ENCODE measurements at regions not wholly inside any gene's neighbourhood (a gene's known extent, or its start where the extent isn't known, plus 50 kb on each side); places are given as distances from the start of the nearest gene placed in this dataset.

DNA sequence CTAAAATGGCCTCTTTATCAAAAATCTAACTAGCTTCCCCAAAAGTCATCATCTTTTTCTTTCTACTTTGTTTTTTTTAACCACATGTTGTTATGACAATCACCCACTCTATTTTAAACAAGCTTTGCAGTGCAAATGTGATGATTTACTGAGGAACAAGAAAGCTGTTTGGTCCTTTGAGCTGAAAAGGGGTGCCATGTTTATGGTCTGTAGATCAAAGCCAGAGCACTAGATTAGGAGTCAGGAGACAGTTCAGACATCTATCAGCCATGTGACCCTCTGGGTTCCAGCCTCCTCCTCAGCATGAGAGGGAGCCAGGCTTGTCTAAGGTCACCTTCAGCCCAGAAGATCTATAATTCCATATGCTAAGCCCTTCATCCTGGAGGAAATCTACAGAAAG, 65.9 kb downstream of the RPL22L1 start:
- Histone ChIP-seq H3K9ac (no peak overlapping the region), H3F3A (replicated peaks; ENCODE audit: insufficient read depth) (peaks cover 26% of the 10 kb centered on the region), H3K36me3 (replicated peaks in 1 of 2; ENCODE audit: control insufficient read depth in 1 of 2, insufficient read depth in 2 of 2, low read length in 1 of 2) (no peaks in the 10 kb centered on the region), H3K9me3 (no peaks in the 10 kb centered on the region), H3K9me2 (no peaks in the 10 kb centered on the region), H3K4me3 (ENCODE audit: low read depth in 2 of 2, low read length in 1 of 2) (no peak overlapping the region), H2AFZ (ENCODE audit: low read depth) (no peak overlapping the region), H3K79me2 (ENCODE audit: insufficient read depth) (no peaks in the 10 kb centered on the region), H3K4me2 (no peak overlapping the region), H3K27ac (ENCODE audit: low read depth in 2 of 2, low read length in 1 of 2) (no peak overlapping the region), H3K27me3 (ENCODE audit: insufficient read depth) (no peaks in the 10 kb centered on the region), H3K4me1 (ENCODE audit: control insufficient read depth in 1 of 2, insufficient read depth in 2 of 2, low read depth in 1 of 2, low read length in 1 of 2) (peaks cover 3 to 20% of the 10 kb centered on the region in 2 experiments; a peak in 3 of 4 replicates), H4K20me1 (ENCODE audit: insufficient read depth) (no peaks in the 10 kb centered on the region)
- TF ChIP-seq, protein P1, sequence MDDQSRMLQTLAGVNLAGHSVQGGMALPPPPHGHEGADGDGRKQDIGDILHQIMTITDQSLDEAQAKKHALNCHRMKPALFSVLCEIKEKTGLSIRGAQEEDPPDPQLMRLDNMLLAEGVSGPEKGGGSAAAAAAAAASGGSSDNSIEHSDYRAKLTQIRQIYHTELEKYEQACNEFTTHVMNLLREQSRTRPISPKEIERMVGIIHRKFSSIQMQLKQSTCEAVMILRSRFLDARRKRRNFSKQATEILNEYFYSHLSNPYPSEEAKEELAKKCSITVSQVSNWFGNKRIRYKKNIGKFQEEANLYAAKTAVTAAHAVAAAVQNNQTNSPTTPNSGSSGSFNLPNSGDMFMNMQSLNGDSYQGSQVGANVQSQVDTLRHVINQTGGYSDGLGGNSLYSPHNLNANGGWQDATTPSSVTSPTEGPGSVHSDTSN (IDR thresholded peaks at IDR 0.05) = no peak
- TF ChIP-seq RXRA (IDR thresholded peaks at IDR 0.05; ENCODE audit: borderline replicate concordance, low read depth) = no peak
- TF ChIP-seq, protein P2, sequence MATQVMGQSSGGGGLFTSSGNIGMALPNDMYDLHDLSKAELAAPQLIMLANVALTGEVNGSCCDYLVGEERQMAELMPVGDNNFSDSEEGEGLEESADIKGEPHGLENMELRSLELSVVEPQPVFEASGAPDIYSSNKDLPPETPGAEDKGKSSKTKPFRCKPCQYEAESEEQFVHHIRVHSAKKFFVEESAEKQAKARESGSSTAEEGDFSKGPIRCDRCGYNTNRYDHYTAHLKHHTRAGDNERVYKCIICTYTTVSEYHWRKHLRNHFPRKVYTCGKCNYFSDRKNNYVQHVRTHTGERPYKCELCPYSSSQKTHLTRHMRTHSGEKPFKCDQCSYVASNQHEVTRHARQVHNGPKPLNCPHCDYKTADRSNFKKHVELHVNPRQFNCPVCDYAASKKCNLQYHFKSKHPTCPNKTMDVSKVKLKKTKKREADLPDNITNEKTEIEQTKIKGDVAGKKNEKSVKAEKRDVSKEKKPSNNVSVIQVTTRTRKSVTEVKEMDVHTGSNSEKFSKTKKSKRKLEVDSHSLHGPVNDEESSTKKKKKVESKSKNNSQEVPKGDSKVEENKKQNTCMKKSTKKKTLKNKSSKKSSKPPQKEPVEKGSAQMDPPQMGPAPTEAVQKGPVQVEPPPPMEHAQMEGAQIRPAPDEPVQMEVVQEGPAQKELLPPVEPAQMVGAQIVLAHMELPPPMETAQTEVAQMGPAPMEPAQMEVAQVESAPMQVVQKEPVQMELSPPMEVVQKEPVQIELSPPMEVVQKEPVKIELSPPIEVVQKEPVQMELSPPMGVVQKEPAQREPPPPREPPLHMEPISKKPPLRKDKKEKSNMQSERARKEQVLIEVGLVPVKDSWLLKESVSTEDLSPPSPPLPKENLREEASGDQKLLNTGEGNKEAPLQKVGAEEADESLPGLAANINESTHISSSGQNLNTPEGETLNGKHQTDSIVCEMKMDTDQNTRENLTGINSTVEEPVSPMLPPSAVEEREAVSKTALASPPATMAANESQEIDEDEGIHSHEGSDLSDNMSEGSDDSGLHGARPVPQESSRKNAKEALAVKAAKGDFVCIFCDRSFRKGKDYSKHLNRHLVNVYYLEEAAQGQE (IDR thresholded peaks at IDR 0.05; ENCODE audit: low read depth, low read length) = no peak
- TF ChIP-seq FOSL2 (IDR thresholded peaks at IDR 0.05; ENCODE audit: borderline replicate concordance, low read depth) = no peak
- TF ChIP-seq RAD21 (IDR thresholded peaks at IDR 0.05; ENCODE audit: low read length) = no peak
- TF ChIP-seq CHD2 (IDR thresholded peaks at IDR 0.05; ENCODE audit: low read length, partially characterized antibody) = no peak
- TF ChIP-seq, protein P3, sequence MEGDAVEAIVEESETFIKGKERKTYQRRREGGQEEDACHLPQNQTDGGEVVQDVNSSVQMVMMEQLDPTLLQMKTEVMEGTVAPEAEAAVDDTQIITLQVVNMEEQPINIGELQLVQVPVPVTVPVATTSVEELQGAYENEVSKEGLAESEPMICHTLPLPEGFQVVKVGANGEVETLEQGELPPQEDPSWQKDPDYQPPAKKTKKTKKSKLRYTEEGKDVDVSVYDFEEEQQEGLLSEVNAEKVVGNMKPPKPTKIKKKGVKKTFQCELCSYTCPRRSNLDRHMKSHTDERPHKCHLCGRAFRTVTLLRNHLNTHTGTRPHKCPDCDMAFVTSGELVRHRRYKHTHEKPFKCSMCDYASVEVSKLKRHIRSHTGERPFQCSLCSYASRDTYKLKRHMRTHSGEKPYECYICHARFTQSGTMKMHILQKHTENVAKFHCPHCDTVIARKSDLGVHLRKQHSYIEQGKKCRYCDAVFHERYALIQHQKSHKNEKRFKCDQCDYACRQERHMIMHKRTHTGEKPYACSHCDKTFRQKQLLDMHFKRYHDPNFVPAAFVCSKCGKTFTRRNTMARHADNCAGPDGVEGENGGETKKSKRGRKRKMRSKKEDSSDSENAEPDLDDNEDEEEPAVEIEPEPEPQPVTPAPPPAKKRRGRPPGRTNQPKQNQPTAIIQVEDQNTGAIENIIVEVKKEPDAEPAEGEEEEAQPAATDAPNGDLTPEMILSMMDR (IDR thresholded peaks at IDR 0.05) = no peak
- TF ChIP-seq NRF1 (IDR thresholded peaks at IDR 0.05; ENCODE audit: low read depth, low read length) = no peak
- TF ChIP-seq GATA2 (CRISPR knock-in tag; IDR thresholded peaks at IDR 0.05) = no peak
- TF ChIP-seq EZH2phosphoT487 (IDR thresholded peaks at IDR 0.05; ENCODE audit: borderline replicate concordance, low read depth) = no peak
- CTCF ChIA-PET = interaction anchor here (2.1 to 2.8 kb wide), 2 partner anchors 8 to 390 kb away, joined by 8 to 23 read pairs; no protein-coding TSS in a partner anchor
- no peak for DNase-seq
- POLR2A ChIA-PET = no interaction called here

Data from SK-N-SH (cell line).